ENCODE measurements at regions not wholly inside any gene's neighbourhood (a gene's known extent, or its start where the extent isn't known, plus 50 kb on each side); places are given as distances from the start of the nearest gene placed in this dataset.

DNA sequence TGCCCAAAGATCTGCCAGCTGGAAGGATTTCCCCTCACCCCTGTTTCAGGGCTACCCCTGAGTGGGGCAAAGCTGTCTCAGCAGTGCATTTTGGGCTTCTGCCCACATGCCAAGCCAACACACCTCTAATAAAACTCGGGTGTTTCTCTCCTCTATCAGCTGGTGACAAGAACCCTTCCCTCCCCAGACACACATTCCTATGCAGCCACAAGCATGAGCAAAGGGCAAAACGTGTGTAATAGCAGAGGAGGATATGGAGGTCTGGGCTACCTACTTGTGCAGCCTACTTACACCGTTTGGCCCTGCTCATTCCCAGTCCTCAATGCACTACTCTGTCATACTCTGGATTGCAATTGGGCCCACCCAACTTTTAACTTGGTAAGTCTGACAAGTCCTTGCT lies 101.3 kb downstream of the IYD start:
- TF ChIP-seq, protein P1, sequence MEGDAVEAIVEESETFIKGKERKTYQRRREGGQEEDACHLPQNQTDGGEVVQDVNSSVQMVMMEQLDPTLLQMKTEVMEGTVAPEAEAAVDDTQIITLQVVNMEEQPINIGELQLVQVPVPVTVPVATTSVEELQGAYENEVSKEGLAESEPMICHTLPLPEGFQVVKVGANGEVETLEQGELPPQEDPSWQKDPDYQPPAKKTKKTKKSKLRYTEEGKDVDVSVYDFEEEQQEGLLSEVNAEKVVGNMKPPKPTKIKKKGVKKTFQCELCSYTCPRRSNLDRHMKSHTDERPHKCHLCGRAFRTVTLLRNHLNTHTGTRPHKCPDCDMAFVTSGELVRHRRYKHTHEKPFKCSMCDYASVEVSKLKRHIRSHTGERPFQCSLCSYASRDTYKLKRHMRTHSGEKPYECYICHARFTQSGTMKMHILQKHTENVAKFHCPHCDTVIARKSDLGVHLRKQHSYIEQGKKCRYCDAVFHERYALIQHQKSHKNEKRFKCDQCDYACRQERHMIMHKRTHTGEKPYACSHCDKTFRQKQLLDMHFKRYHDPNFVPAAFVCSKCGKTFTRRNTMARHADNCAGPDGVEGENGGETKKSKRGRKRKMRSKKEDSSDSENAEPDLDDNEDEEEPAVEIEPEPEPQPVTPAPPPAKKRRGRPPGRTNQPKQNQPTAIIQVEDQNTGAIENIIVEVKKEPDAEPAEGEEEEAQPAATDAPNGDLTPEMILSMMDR (IDR thresholded peaks at IDR 0.05; ENCODE audit: low read depth, low read length, missing control alignments) = no peak
- no peak for DNase-seq (ENCODE audit: low read depth)
- no peak overlapping the region for H3K4me3 ChIP-seq (ENCODE audit: low read depth, low read length)

DNA sequence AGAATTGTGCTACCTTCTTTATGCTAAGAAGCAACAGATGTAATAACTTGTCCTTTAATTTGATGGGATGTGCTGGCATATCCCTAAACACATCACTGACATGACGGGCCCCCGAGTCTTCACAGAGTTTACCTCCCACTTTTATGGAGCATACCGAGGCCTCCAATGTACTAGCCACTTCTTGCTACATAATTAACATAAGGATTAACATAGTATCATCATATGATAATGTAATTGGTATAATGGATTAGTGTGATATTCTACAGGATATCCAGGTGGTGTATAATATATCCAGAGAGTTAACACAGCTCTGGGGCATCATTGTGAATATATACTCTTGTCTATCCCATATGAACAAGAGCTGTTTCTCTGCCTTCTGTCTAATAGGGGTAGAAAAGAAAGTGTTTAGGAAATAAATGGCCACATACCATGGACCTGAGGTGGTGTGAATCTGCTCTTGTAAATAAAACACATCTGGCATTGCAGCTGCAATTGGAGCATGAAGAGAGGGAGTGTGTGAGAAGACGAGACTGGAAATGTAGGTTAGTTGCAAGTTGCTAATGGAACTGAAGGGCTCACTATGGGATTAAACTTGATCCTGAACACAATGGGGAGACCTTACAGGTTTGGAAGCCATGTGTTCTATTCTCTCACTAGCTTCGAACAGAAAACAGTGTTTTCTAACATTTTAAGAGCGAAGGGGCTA lies 102.3 kb downstream of the IYD start:
- H3K4me3 ChIP-seq (ENCODE audit: low read depth, low read length) = no peak overlapping the region
- DNase-seq (ENCODE audit: low read depth) = no peak
- TF ChIP-seq, protein P1 (IDR thresholded peaks at IDR 0.05; ENCODE audit: low read depth, low read length, missing control alignments) = no peak

DNA sequence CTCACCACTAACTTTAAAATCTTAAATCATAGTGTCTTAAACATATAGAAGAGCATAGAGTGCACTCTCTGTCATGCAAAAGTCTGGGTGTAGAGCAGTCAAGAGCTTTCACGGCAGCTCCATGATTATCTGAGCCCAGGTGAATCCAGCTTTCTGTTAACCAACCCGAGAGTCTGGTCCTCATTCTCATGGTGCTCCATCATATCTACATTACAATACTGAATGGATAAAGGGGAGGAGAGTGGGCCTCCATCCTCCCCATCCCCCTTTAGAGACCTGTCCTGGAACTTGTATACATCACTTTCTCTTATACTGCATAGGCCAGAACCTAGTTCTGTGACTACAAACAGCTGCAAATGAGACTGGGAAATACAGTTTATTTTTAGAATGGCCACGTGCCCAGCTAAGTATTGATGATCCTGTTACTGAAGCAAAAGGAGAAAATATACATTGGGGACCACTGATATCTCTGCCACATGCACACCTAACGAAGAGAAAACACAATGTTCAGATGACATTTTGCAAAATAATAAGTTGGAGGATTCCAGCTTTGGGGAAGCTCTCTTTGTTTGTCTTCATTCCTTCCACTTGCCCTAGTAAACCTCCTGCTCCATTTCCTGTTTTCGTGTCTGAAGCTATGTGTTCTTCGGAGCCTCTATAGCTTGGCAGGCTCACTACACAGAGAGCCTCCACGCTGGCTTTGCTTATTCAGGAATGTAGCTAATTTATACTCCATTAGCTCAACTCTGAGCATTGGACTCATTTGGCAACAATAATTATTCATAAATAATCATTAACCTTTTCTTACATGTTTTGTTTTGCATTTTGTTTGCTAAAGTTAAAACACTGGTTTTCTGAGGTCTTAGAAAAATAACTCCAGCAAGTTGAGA lies 110.1 kb downstream of the IYD start:
- H3K4me3 ChIP-seq (ENCODE audit: low read depth, low read length) = no peak overlapping the region
- TF ChIP-seq, protein P1 (IDR thresholded peaks at IDR 0.05; ENCODE audit: low read depth, low read length, missing control alignments) = no peak
- no peak for DNase-seq (ENCODE audit: low read depth)

DNA sequence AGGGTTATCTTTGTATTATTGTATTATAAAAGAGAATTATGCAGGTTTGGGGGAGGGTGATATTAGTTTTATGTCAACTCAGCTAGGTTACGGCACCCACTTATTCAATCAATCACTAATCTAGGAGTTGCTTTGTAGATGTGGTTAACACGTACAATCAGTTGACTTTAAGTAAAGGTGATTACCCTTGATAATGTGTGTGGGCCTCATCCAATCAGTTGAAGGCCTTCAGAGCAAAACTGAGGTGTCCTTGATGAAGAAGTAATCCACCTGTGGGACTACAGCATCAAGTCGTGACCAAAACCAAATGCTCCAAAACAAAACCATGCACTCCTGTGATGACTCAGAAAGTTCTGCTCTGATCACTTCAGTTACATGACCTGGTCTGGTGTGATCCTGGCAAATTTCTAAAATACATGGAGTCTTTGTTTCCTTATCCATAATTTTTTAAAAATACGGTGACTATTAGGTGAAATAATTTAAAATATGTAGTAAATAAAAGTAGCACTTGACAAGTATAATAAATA lies 114.1 kb downstream of the IYD start:
- TF ChIP-seq, protein P1 (IDR thresholded peaks at IDR 0.05; ENCODE audit: low read depth, low read length, missing control alignments) = no peak
- H3K4me3 ChIP-seq (ENCODE audit: low read depth, low read length) = no peak overlapping the region
- no peak for DNase-seq (ENCODE audit: low read depth)

DNA sequence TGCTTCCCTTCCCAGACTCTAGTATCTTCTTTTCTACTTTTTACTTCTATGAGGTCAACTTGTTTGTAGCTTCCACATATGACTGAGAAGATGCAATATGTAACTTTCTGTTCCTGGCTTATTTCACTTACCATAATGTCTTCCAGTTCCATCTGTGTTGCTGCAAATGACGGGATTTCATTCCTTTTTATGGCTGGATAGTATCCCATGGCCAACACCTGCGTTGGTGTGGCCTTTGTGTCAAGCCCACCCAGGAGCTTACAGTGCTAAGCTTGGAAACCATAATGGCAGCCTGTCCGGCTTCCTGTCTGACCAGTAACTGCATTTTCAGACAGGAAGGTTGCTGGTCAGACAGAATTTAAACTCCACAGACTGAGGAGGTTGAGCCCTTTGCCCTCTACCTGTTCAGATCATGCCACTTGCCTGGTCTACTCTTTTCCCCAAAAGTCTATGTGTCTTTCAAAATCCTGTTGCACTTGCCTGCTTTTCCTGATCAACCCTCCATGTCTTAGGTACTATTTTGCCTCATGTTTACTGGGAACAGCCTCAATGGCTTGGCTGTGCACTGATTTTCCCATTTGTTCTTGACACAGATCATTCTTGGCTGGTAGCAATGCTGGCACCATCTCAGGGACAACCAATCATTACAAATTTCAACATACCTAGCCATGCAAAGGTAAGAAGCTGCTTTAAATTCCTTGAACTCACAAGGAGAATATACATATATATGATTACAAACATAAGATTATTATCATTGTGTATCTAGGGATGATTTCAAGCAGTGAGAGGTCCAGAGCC lies 114.3 kb upstream of the PLEKHG1 start:
- DNase-seq (ENCODE audit: low read depth) = no peak
- TF ChIP-seq, protein P1 (IDR thresholded peaks at IDR 0.05; ENCODE audit: low read depth, low read length, missing control alignments) = no peak
- H3K4me3 ChIP-seq (ENCODE audit: low read depth, low read length) = no peak overlapping the region

DNA sequence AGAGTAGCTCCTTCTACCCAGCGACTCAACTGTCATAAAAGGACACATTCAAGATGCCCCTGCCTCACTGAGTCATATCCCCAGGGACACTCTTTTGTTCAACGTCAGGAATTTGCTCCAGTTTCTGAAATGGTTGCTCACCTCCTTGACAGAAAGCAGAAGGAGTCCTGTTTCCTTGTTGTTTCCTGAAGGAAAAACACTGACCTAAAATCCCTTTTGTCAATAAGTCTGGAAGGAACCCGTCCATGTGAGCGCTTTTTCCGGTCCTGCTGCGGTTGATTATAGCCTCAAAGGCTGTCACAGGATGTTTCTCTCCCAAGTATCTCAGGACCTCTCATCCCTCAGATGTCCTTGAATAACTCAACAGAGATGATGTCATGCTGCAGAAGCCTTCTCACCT lies 113.6 kb upstream of the PLEKHG1 start:
- no peak for DNase-seq (ENCODE audit: low read depth)
- H3K4me3 ChIP-seq (ENCODE audit: low read depth, low read length) = no peak overlapping the region
- TF ChIP-seq, protein P1 (IDR thresholded peaks at IDR 0.05; ENCODE audit: low read depth, low read length, missing control alignments) = no peak
